PC-3 (cell line): ENCODE measurements at regions not wholly inside any gene's neighbourhood (a gene's known extent, or its start where the extent isn't known, plus 50 kb on each side); places are given as distances from the start of the nearest gene placed in this dataset.

Experiments
- EZH2phosphoT487 ChIP-seq: fragments of 300-600 bp; sonication (generic); IDR thresholded peaks from 2 replicates; pipeline ENCODE4 v1.6.1; 2018; ENCODE audit warnings: mild to moderate bottlenecking, antibody characterized with exemption, low read length, borderline replicate concordance
- TF ChIP-seq, protein P1 (sequence below): fragments of 300-600 bp; sonication (generic); conservative IDR thresholded peaks from 2 replicates; pipeline ENCODE4 v1.5.1; 2017; ENCODE audit warnings: antibody characterized with exemption, low read depth, mild to moderate bottlenecking, low read length

GRCh38 chr5:7169240-7169878, 226.6 kb upstream of the ADCY2 start:
- TF ChIP-seq, protein P1, sequence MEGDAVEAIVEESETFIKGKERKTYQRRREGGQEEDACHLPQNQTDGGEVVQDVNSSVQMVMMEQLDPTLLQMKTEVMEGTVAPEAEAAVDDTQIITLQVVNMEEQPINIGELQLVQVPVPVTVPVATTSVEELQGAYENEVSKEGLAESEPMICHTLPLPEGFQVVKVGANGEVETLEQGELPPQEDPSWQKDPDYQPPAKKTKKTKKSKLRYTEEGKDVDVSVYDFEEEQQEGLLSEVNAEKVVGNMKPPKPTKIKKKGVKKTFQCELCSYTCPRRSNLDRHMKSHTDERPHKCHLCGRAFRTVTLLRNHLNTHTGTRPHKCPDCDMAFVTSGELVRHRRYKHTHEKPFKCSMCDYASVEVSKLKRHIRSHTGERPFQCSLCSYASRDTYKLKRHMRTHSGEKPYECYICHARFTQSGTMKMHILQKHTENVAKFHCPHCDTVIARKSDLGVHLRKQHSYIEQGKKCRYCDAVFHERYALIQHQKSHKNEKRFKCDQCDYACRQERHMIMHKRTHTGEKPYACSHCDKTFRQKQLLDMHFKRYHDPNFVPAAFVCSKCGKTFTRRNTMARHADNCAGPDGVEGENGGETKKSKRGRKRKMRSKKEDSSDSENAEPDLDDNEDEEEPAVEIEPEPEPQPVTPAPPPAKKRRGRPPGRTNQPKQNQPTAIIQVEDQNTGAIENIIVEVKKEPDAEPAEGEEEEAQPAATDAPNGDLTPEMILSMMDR, result no peak
- no peak for TF ChIP-seq EZH2phosphoT487
